B cell (primary cell): ENCODE measurements at regions not wholly inside any gene's neighbourhood (a gene's known extent, or its start where the extent isn't known, plus 50 kb on each side); places are given as distances from the start of the nearest gene placed in this dataset.

Experiments
- ATAC-seq: fragments of 200-7000 bp; cut with Tn5 transposase; one replicate; pipeline ENCODE4 v1.10.0; 2021; ENCODE audit warnings: low read depth, mild to moderate bottlenecking, moderate number of reproducible peaks, moderate library complexity
- CTCF ChIA-PET: fragments of 350-600 bp; sonication (Branson Sonifier 250); formaldehyde crosslinking; loops from one replicate; lab custom pipeline; 2021; ENCODE audit warnings: antibody characterized with exemption, inconsistent platforms; lab: Charles Lee
- POLR2A ChIA-PET: fragments of 350-600 bp; sonication (Branson Sonifier 250); formaldehyde crosslinking; loops from one replicate; lab custom pipeline; 2021; ENCODE audit warnings: antibody characterized with exemption; lab: Charles Lee
- DNase-seq: peaks from one replicate; pipeline ENCODE4 v3.0.0; 2013
- H2AFZ ChIP-seq: 2 replicates; pipeline ENCODE4 v1.6.1; 2012; ENCODE audit warnings: mild to moderate bottlenecking, low read depth, low read length; ENCODE audit not compliant: insufficient read depth, poor library complexity, severe bottlenecking
- H3K27ac ChIP-seq, 2 donors: 1 replicate in 1 of 2; 2 replicates in 1 of 2; pipeline ENCODE4 v1.5.1; 2012 to 2013; ENCODE audit warnings: low read length in 2 of 2, mild to moderate bottlenecking in 2 of 2, moderate library complexity in 1 of 2
- H3K27me3 ChIP-seq, 4 experiments: fragments of 200-600 bp in 1 of 4; sonication (generic) in 1 of 4; replicated peaks in 1 of 4; 1 replicate in 2 of 4; 2 replicates in 2 of 4; pipeline versions ENCODE4 v1.6.1 to v1.7.0; 2013 to 2016; ENCODE audit warnings: low read length in 3 of 4, mild to moderate bottlenecking in 2 of 4, mixed read lengths in 1 of 4, moderate library complexity in 1 of 4; ENCODE audit not compliant: insufficient read depth in 4 of 4, control insufficient read depth in 3 of 4; ENCODE audit errors: control extremely low read depth in 1 of 4
- H3K36me3 ChIP-seq, 2 experiments: replicated peaks in 1 of 2; 1 replicate in 1 of 2; 2 replicates in 1 of 2; pipeline versions ENCODE4 v1.6.1 to v1.7.1; 2013; ENCODE audit warnings: low read length in 1 of 2; ENCODE audit not compliant: insufficient read depth in 2 of 2, control insufficient read depth in 1 of 2; ENCODE audit errors: control extremely low read depth in 1 of 2, extremely low read depth in 1 of 2
- H3K4me1 ChIP-seq, 2 donors: fragments of 200-600 bp in 1 of 2; sonication (generic) in 1 of 2; 1 replicate in 1 of 2; 2 replicates in 1 of 2; pipeline versions ENCODE4 v1.5.1 to v1.6.1; 2013 to 2017; ENCODE audit warnings: low read length in 2 of 2; ENCODE audit not compliant: control insufficient read depth in 2 of 2, insufficient read depth in 2 of 2
- H3K4me2 ChIP-seq: replicated peaks from 2 replicates; pipeline ENCODE3; 2012; ENCODE audit warnings: mild to moderate bottlenecking, low read depth, low read length; ENCODE audit not compliant: poor library complexity, severe bottlenecking
- H3K4me3 ChIP-seq, 5 experiments: fragments of 200-600 bp in 1 of 5; sonication (generic) in 1 of 5; 1 replicate in 3 of 5; 2 replicates in 2 of 5; pipeline versions ENCODE4 v1.5.1 to v1.7.0; 2011 to 2016; ENCODE audit warnings: low read length in 4 of 5, mild to moderate bottlenecking in 4 of 5, low read depth in 2 of 5, control low read depth in 1 of 5, moderate library complexity in 1 of 5; ENCODE audit not compliant: insufficient read depth in 1 of 5; ENCODE audit errors: control extremely low read depth in 1 of 5, extremely low read depth in 1 of 5
- H3K79me2 ChIP-seq: fragments of 200-600 bp; sonication (generic); one replicate; pipeline ENCODE4 v1.6.0; 2016; ENCODE audit warnings: low read length; ENCODE audit not compliant: control insufficient read depth, insufficient read depth
- H3K9ac ChIP-seq: fragments of 200-600 bp; sonication (generic); 2 replicates; pipeline ENCODE4 v1.6.1; 2017; ENCODE audit warnings: mild to moderate bottlenecking, low read length, moderate library complexity
- H3K9me3 ChIP-seq, 3 donors: one replicate each; pipeline versions ENCODE4 v1.6.1 to v1.7.1; 2013; ENCODE audit warnings: low read length in 2 of 3; ENCODE audit not compliant: control insufficient read depth in 2 of 3, insufficient read depth in 1 of 3; ENCODE audit errors: control extremely low read depth in 1 of 3
- H4K20me1 ChIP-seq: 2 replicates; pipeline ENCODE4 v1.6.0; 2012; ENCODE audit warnings: mild to moderate bottlenecking, low read length; ENCODE audit not compliant: insufficient read depth, control insufficient read depth, poor library complexity, severe bottlenecking
- H3K27ac Mint-ChIP-seq: one replicate; pipeline ENCODE4 v1.8.0; 2021; ENCODE audit warnings: mixed read lengths
- H3K27me3 Mint-ChIP-seq: one replicate; pipeline ENCODE4 v1.8.0; 2021; ENCODE audit warnings: mixed read lengths
- H3K4me1 Mint-ChIP-seq: one replicate; pipeline ENCODE4 v1.8.0; 2021; ENCODE audit warnings: mixed read lengths
- H3K4me3 Mint-ChIP-seq: one replicate; pipeline ENCODE4 v1.8.0; 2021; ENCODE audit warnings: mixed read lengths
- H3K9me3 Mint-ChIP-seq: one replicate; pipeline ENCODE4 v1.8.0; 2022; ENCODE audit warnings: mixed read lengths; ENCODE audit not compliant: insufficient read depth
- EZH2 ChIP-seq: IDR thresholded peaks from 2 replicates; pipeline ENCODE4 v1.6.1; 2012; ENCODE audit warnings: borderline replicate concordance, low read depth, mild to moderate bottlenecking, moderate library complexity, low read length; ENCODE audit not compliant: insufficient read depth, poor library complexity, severe bottlenecking
- WGBS: methylation state at CpG from one replicate; pipeline ENCODE4 v1.1.5; 2013; ENCODE audit warnings: missing lambda C conversion rate; ENCODE audit not compliant: insufficient coverage; 5-methylcytosine and 5-hydroxymethylcytosine counted together
- intact Hi-C: fragments of 100-400 bp; cut with micrococcal nuclease; formaldehyde crosslinking; loops from one replicate; pipeline ENCODE4 v1.10.0; 2022
- TF ChIP-seq, protein P1 (sequence below): fragments of 200-600 bp; IDR thresholded peaks from one replicate; pipeline ENCODE4 v1.8.0; 2022; ENCODE audit warnings: antibody characterized with exemption, mild to moderate bottlenecking

DNA sequence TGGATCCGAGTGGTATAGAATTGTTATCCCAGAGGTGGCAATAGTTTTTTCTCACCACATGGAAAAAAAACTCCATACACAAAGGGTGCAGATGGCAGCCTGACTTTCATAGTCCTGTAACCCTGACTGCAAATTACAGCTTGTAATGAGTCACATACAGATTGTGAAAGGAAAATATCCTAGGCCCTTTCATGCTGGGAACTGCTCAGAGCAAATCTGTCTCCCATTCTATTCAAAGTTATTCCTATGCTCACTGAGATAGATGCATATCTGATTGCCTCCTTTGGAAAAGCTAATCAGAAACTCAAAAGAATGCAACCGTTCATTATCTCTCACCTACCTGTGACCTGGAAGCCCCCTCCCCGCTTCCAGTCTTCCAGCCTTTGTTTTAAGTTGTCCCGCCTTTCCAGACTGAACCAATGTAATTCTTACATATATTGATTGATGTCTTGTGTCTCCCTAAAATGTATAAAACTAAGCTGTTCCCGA is 108.7 kb upstream of the MAP3K4 start:
- DNase-seq (no peak), ATAC-seq (no peak)
- H3K27ac Mint-ChIP-seq = no peak overlapping the region
- Histone ChIP-seq H3K27ac (no peak overlapping the region), H3K9ac (no peak overlapping the region), H3K9me3 (peaks cover 0 to 3% (median 1%) of the 10 kb centered on the region in 3 donors), H3K4me3 (no peak overlapping the region), H3K27me3 (no peaks in the 10 kb centered on the region), H4K20me1 (no peaks in the 10 kb centered on the region), H3K4me2 (no peak overlapping the region), H2AFZ (no peak overlapping the region), H3K4me1 (no peaks in the 10 kb centered on the region), H3K36me3 (no peaks in the 10 kb centered on the region), H3K79me2 (no peaks in the 10 kb centered on the region)
- no peak for TF ChIP-seq EZH2
- TF ChIP-seq, protein P1, sequence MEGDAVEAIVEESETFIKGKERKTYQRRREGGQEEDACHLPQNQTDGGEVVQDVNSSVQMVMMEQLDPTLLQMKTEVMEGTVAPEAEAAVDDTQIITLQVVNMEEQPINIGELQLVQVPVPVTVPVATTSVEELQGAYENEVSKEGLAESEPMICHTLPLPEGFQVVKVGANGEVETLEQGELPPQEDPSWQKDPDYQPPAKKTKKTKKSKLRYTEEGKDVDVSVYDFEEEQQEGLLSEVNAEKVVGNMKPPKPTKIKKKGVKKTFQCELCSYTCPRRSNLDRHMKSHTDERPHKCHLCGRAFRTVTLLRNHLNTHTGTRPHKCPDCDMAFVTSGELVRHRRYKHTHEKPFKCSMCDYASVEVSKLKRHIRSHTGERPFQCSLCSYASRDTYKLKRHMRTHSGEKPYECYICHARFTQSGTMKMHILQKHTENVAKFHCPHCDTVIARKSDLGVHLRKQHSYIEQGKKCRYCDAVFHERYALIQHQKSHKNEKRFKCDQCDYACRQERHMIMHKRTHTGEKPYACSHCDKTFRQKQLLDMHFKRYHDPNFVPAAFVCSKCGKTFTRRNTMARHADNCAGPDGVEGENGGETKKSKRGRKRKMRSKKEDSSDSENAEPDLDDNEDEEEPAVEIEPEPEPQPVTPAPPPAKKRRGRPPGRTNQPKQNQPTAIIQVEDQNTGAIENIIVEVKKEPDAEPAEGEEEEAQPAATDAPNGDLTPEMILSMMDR = no peak
- no peaks in the 10 kb centered on the region for H3K9me3 Mint-ChIP-seq
- H3K4me1 Mint-ChIP-seq = no peaks in the 10 kb centered on the region
- H3K4me3 Mint-ChIP-seq = no peak overlapping the region
- POLR2A ChIA-PET = no interaction called here
- CTCF ChIA-PET = no interaction called here
- H3K27me3 Mint-ChIP-seq = no peaks in the 10 kb centered on the region
- WGBS = 33% methylated on average over 1 of the region's 5 CpGs
- intact Hi-C loops = no loop called here

DNA sequence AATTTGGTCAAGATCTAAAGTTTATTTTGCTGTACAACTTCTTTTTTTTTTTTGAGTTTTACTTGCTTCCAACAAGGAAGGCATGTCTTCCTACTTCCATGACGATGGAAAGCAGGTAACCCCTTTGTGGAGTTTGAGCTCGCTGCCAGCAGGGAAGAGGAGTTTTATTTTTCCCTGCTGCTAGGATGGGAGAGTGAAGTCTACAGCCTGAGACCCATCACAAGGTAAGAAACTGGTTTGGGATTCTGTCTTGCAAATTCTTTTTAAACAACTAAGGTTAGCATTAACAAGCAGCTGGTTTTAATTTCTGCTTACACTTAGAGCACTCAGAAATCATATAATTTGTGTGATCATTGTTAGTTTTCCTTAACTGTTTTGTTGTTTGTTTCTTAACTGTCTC is 108.0 kb upstream of the MAP3K4 start:
- Histone ChIP-seq H3K4me2 (no peak overlapping the region), H3K9me3 (peaks cover 0 to 3% (median 3%) of the 10 kb centered on the region in 3 donors), H3K27ac (no peak overlapping the region), H3K4me1 (no peaks in the 10 kb centered on the region), H3K4me3 (no peak overlapping the region), H3K36me3 (no peaks in the 10 kb centered on the region), H4K20me1 (no peaks in the 10 kb centered on the region), H3K9ac (no peak overlapping the region), H2AFZ (no peak overlapping the region), H3K79me2 (no peaks in the 10 kb centered on the region), H3K27me3 (no peaks in the 10 kb centered on the region)
- no CpG with 5 or more reads among the region's 2 CpGs for WGBS
- ChIA-PET POLR2A (no interaction called here), CTCF (no interaction called here)
- DNase-seq = no peak
- no peaks in the 10 kb centered on the region for H3K4me1 Mint-ChIP-seq
- intact Hi-C loops = no loop called here
- H3K9me3 Mint-ChIP-seq = no peaks in the 10 kb centered on the region
- H3K27ac Mint-ChIP-seq = no peak overlapping the region
- ATAC-seq = no peak
- no peak overlapping the region for H3K4me3 Mint-ChIP-seq
- TF ChIP-seq EZH2 = no peak
- TF ChIP-seq, protein P1 = no peak
- no peaks in the 10 kb centered on the region for H3K27me3 Mint-ChIP-seq
